ENCODE measurements at regions not wholly inside any gene's neighbourhood (a gene's known extent, or its start where the extent isn't known, plus 50 kb on each side); places are given as distances from the start of the nearest gene placed in this dataset.

- TF ChIP-seq TAF1 (IDR thresholded peaks at IDR 0.05; ENCODE audit: borderline replicate concordance, low read depth, low read length) (no peak), POLR2A (IDR thresholded peaks at IDR 0.05; ENCODE audit: low read depth, low read length) (no peak)
Measured at GRCh38 chr12:19620222-19620621, 180.9 kb downstream of the AEBP2 start.

All from GM12892 (cell line).